ENCODE measurements at regions not wholly inside any gene's neighbourhood (a gene's known extent, or its start where the extent isn't known, plus 50 kb on each side); places are given as distances from the start of the nearest gene placed in this dataset.

- H3K4me1 ChIP-seq (replicated peaks) = no peaks in the 10 kb centered on the region
- no peaks in the 10 kb centered on the region for H3K27me3 ChIP-seq (replicated peaks; ENCODE audit: insufficient read depth)
- no peaks in the 10 kb centered on the region for H3K9me3 ChIP-seq
- no peaks in the 10 kb centered on the region for H3K36me3 ChIP-seq
- DNase-seq (ENCODE audit: low spot score) = no peak
- intact Hi-C loops (cut with DNase I) = no loop called here
- TF ChIP-seq POLR2AphosphoS5 (IDR thresholded peaks at IDR 0.05) (no peak), CTCF (IDR thresholded peaks at IDR 0.05) (no peak), POLR2A (IDR thresholded peaks at IDR 0.05) (no peak)
- WGBS = 69% methylated on average over 3 of the region's 3 CpGs
- no peak overlapping the region for H3K4me3 ChIP-seq
- H3K27ac ChIP-seq = no peak overlapping the region
Measured at GRCh38 chr4:116639070-116639577, 446.3 kb downstream of the TRAM1L1 start.

- H3K27me3 ChIP-seq (replicated peaks; ENCODE audit: insufficient read depth) = no peaks in the 10 kb centered on the region
- H3K36me3 ChIP-seq = no peaks in the 10 kb centered on the region
- no peaks in the 10 kb centered on the region for H3K4me1 ChIP-seq (replicated peaks)
- intact Hi-C loops (cut with DNase I) = no loop called here
- TF ChIP-seq POLR2A (IDR thresholded peaks at IDR 0.05) = no peak
- no peak for TF ChIP-seq CTCF (IDR thresholded peaks at IDR 0.05)
- TF ChIP-seq POLR2AphosphoS5 (IDR thresholded peaks at IDR 0.05) = no peak
- no peak for DNase-seq (ENCODE audit: low spot score)
- no peaks in the 10 kb centered on the region for H3K9me3 ChIP-seq
- H3K27ac ChIP-seq = no peak overlapping the region
- no peak overlapping the region for H3K4me3 ChIP-seq
Measured at GRCh38 chr4:116638592-116638991, 446.8 kb downstream of the TRAM1L1 start.

GRCh38 chr4:116636917-116637316, 448.5 kb downstream of the TRAM1L1 start:
- H3K36me3 ChIP-seq = no peaks in the 10 kb centered on the region
- H3K27ac ChIP-seq = no peak overlapping the region
- H3K9me3 ChIP-seq = no peaks in the 10 kb centered on the region
- DNase-seq (ENCODE audit: low spot score) = no peak
- no peaks in the 10 kb centered on the region for H3K27me3 ChIP-seq (replicated peaks; ENCODE audit: insufficient read depth)
- intact Hi-C loops (cut with DNase I) = no loop called here
- 73% methylated on average over 1 of the region's 1 CpG for WGBS
- no peak overlapping the region for H3K4me3 ChIP-seq
- TF ChIP-seq POLR2AphosphoS5 (IDR thresholded peaks at IDR 0.05) (no peak), POLR2A (IDR thresholded peaks at IDR 0.05) (no peak), CTCF (IDR thresholded peaks at IDR 0.05) (no peak)
- no peaks in the 10 kb centered on the region for H3K4me1 ChIP-seq (replicated peaks)

- H3K4me1 ChIP-seq (replicated peaks) = no peaks in the 10 kb centered on the region
Measured at GRCh38 chr4:116632269-116632668, 453.1 kb downstream of the TRAM1L1 start.

More at GRCh38 chr4:116632269-116632668, 453.1 kb downstream of the TRAM1L1 start:
- H3K9me3 ChIP-seq = no peaks in the 10 kb centered on the region
- TF ChIP-seq POLR2AphosphoS5 (IDR thresholded peaks at IDR 0.05) = no peak
- no peak for TF ChIP-seq CTCF (IDR thresholded peaks at IDR 0.05)
- no peak for TF ChIP-seq POLR2A (IDR thresholded peaks at IDR 0.05)
- no peak overlapping the region for H3K27ac ChIP-seq
- no peak overlapping the region for H3K4me3 ChIP-seq
- no peaks in the 10 kb centered on the region for H3K36me3 ChIP-seq
- intact Hi-C loops (cut with DNase I) = no loop called here
- no peaks in the 10 kb centered on the region for H3K27me3 ChIP-seq (replicated peaks; ENCODE audit: insufficient read depth)
- DNase-seq (ENCODE audit: low spot score) = no peak
